ENCODE measurements at regions not wholly inside any gene's neighbourhood (a gene's known extent, or its start where the extent isn't known, plus 50 kb on each side); places are given as distances from the start of the nearest gene placed in this dataset.

- no peak for DNase-seq
These were observed 67.1 kb upstream of the HS3ST1 start for GRCh38 chr4:11495818-11496217.

DNA sequence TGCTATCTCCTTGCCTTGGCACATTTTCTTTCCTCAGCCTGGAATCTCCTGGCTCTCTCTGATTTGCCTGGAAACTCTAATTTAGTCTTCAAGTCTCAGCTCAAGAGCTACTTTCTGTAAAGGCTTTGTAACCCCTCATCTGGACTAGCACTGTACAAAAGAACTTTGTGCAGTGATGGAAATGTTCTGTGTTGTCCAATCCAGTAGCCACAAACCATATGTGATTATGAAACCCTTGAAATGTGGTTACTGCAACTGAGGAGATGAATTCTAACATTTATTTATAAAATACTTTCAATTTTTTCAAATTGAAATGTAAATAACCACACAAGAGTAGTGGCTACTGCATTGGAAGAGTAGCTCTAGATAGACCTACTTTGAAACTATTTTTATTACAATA lies 66.6 kb upstream of the HS3ST1 start:
- DNase-seq = no peak

DNA sequence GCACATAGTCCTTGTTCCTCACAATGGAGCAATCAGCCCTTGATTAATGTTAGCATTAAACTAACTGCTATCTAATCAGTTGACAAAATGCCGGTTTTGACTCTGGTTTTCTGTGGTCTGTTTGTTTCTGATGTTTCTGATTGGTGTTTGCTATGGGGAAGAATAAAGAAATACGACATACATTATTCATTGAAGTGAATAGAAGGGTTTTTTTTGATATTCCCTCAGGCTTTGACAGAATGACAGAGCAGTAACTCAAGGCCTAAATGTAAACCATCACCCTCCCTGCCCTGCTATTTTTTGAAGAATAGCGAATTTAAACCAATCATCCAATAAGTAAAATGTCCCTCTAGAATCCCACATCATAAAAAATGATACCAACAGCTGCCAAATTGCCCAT lies 65.5 kb upstream of the HS3ST1 start:
- DNase-seq = no peak

DNA sequence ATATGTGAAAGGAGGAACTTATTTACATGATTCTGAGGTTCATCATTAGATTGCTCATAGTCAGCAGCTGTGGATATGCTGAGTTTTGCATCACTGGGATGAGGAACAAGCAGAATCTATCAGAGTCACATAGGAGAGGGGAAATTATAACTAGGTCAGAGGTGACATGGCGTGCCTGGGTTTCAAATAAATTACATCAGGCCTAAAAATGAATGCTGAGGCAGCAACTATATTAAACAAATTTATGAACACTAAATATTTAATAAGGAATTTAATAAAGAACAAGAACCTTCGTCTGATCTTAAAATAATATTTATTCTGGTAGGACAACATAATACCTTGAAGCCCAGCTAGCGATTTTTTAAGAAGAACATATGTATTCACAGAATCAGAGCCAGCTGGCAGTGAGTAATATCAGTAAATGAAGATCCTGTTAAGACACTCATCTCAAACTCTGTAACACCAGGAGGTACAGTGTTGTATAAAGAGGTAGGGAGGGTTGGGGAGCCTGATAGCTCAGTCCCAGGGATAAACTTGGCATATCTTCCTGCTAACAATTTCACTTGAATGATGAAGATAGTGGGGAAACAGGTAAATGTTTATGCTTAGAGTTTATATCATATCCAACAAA lies 60.9 kb upstream of the HS3ST1 start:
- no peak for DNase-seq

DNA sequence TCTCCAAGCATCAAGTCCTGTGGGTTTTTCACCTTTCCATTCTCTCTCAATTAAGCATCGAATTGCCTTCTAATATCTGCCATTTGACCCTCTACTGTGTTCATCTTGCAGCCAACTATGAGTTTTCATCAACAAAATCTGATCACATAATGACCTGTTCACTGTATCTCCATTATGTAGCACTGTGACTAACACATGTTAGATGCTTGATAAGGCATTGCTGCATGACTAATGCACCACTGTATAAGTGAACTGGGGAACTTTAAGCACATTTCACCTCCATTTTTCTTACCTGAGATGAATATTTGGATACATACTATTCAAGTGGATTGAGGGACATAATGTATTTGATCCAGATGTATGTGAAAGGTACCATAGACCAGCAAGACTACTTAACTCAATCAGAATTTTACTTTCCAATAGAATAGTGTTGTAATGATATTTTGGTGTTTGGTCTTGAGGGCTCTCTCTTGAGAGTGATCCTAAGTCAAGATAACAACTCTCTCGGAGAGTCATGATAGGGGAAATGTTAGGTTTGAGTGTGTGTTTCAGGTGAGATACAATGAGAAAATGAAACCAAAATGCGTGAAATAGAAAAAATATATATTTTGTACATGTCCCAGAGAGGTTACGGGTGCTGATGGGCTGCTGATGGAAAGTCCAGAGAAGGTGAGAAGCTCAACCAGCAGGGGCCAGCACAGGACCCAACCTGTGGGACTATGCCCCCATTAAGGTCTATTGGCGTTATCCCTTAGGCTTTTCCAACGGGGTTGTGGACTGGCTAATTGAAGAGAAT lies 60.2 kb upstream of the HS3ST1 start:
- no peak for DNase-seq

DNA sequence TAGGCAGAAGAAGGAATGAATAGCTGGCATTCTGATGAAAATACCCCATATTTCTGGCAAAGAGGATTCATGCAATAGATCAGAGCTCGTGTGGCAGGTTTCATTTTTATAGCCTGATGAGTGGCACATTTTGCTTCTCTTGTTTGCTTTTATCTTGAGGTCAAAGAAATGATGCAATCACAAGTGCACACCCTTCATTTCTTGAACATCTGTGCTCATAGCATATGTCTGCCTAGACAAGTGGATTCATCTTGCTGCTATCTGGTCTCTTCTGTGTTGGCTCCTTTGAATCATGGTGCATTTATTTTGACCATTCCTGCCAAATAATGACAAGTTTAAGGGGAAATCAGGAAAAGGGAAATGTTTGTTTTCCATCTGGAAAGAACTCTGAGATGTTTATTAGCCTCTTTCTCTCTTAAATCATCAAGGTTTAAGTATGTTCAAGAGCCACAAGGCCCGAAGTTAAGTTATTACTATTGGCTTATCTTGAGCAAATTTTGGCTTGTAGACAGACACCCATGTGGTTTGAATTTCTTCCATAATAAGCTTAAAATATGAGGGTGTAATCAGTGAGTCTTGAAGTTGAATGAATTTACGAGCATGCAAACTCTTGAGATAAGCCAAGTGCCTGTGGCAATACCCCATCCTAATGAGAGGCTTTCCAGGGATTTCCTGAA lies 59.3 kb upstream of the HS3ST1 start:
- no peak for DNase-seq

DNA sequence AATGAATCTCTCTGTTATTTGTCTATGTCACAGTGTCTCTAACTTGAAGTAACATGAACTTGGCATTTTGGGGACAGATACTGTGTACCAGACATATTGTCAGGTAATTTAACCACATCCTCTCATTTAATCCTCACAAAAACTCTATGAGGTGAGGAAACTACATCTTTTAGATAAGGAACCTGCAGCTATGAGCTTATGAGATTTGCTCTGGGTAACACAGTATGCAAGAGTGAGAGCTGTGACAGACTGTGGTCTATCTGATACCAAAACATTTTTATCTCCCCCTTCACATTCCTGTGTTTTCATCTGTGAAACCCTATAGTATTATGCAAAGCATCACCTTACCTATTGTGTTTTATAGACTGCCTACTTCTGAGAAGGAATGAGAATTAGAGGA lies 58.4 kb upstream of the HS3ST1 start:
- peak; percentile 29 for DNase-seq

- DNase-seq = no peak
These were observed 57.2 kb upstream of the HS3ST1 start for GRCh38 chr4:11485926-11486325.

DNA sequence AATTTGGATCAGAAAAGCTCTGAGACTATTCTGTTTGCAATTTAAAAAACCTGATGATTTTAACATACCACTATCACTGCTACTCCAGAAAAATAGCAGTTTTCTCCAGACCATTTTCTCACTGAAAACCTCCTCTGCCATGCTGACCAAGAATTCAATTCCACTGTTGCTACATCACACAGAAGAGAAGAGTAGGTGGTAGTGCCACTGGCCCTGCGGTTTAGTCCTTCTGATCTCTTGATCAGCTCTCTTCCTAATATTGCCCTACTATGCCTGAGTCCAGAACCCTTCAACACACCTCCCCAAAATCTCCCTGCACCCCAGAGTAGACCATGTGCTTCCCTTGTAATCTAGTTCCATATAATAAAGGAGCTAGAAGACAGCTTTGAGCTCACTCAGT lies 55.8 kb upstream of the HS3ST1 start:
- no peak for DNase-seq

DNA sequence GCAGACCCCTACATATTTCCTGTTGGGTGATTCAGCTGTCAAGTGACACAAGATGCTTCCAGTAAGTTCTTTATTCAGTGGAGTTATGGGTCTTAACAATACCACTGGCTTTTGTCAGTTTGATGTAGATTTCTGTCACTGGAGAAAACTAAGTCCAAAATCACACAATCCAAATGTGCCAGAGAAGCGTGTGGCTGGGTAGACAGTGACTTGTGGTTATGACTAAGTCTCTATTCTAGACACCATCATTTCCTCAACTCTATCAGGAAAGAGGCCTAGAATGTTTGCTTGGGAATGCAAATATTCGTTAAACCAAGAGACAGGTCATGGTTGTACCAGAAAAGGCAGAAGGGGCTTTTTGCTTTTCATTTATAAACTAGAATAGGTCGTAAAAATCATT lies 54.4 kb upstream of the HS3ST1 start:
- no peak for DNase-seq

DNA sequence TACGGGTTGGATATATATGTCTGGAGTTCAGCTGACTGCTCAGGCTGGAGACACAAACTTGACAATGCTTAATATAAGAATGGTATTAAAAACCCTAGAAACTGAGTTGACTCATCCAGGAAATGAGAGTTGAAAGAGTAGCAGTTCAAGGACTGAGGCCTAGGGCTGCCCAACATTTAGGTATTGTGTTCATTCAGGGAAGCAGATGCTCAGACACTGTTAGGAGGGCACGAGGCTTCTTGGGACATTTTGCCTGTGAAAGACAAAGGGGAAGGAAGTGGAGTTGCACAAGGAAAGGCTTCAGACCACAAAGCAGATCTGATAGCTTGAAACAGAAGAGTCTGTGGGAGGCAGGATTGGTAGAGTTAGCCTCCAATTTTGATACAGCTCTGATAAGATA lies 52.0 kb upstream of the HS3ST1 start:
- DNase-seq = no peak
